ENCODE measurements at regions not wholly inside any gene's neighbourhood (a gene's known extent, or its start where the extent isn't known, plus 50 kb on each side); places are given as distances from the start of the nearest gene placed in this dataset.

DNA sequence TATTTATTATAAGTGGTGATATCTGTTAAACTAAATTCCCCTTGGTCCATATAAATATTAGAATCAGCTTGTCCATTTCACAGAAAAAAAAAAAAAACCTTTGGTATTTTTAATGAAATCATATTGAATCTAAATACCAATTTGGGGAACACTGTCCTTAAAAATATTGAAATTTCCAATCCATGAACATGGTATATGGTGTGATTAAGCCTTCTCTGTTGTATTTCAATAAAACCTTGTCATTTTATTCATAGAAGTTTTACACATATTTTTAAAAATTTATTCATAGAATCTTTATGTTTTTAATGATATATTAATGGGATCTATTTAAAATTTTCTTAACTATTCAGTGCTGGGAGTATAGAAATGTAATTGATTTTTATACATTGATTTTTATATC, 135.3 kb downstream of the CEP120 start (continued):
- TF ChIP-seq CHD1 (IDR thresholded peaks at IDR 0.05; ENCODE audit: low read depth, low read length): no peak
- no peak for TF ChIP-seq CEBPB (IDR thresholded peaks at IDR 0.05; ENCODE audit: low read depth, low read length)
- TF ChIP-seq, protein P1, sequence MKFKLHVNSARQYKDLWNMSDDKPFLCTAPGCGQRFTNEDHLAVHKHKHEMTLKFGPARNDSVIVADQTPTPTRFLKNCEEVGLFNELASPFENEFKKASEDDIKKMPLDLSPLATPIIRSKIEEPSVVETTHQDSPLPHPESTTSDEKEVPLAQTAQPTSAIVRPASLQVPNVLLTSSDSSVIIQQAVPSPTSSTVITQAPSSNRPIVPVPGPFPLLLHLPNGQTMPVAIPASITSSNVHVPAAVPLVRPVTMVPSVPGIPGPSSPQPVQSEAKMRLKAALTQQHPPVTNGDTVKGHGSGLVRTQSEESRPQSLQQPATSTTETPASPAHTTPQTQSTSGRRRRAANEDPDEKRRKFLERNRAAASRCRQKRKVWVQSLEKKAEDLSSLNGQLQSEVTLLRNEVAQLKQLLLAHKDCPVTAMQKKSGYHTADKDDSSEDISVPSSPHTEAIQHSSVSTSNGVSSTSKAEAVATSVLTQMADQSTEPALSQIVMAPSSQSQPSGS (IDR thresholded peaks at IDR 0.05; ENCODE audit: low read length): no peak
- TF ChIP-seq CHD2 (IDR thresholded peaks at IDR 0.05; ENCODE audit: low read length): no peak
